ENCODE measurements at regions not wholly inside any gene's neighbourhood (a gene's known extent, or its start where the extent isn't known, plus 50 kb on each side); places are given as distances from the start of the nearest gene placed in this dataset.

GRCh38 chr5:93071710-93072109 lies 509.3 kb downstream of the NR2F1-AS1 start:
- TF ChIP-seq CTCF (IDR thresholded peaks at IDR 0.05; ENCODE audit: extremely low read depth in 1 of 2, insufficient read depth in 1 of 2, low read depth in 1 of 2, low read length in 2 of 2) (no peak), EZH2 (IDR thresholded peaks at IDR 0.05; ENCODE audit: borderline replicate concordance, low read depth, low read length, severe bottlenecking) (no peak), POLR2A (IDR thresholded peaks at IDR 0.05; ENCODE audit: low read depth, low read length) (no peak)

Data from endothelial cell of umbilical vein (primary cell).